SK-N-SH (cell line): ENCODE measurements at regions not wholly inside any gene's neighbourhood (a gene's known extent, or its start where the extent isn't known, plus 50 kb on each side); places are given as distances from the start of the nearest gene placed in this dataset.

ENCODE experiments used
- CTCF ChIA-PET: fragments of 300-600, 350-600 bp; formaldehyde crosslinking; extraction: SDS; loops from one replicate; lab custom pipeline; 2021; lab: Yijun Ruan, JAX
- POLR2A ChIA-PET: fragments of 350-600 bp; sonication (Branson Sonifier 250); formaldehyde crosslinking; extraction: SDS; loops from one replicate; lab custom pipeline; 2020; ENCODE audit warnings: antibody characterized with exemption, inconsistent platforms; lab: Yijun Ruan, JAX
- DNase-seq: peaks from one replicate; pipeline ENCODE4 v3.0.0; 2012
- H2AFZ ChIP-seq: fragments of 200-600 bp; sonication (generic); 2 replicates; pipeline ENCODE4 v1.8.1; 2016; ENCODE audit warnings: antibody characterized with exemption, mild to moderate bottlenecking, low read depth
- H3F3A ChIP-seq: fragments of 200-600 bp; sonication (generic); replicated peaks from 2 replicates; pipeline ENCODE3; 2016; ENCODE audit warnings: antibody characterized with exemption, mild to moderate bottlenecking; ENCODE audit not compliant: insufficient read depth
- H3K27ac ChIP-seq, 2 experiments: fragments of 200-500 bp in 1 of 2; fragments of 200-600 bp in 1 of 2; sonication (Bioruptor generic) in 1 of 2; sonication (generic), shearing (Covaris generic) in 1 of 2; 2 replicates each; pipeline versions ENCODE4 v1.5.1 to v1.6.1; 2014 to 2016; ENCODE audit warnings: low read depth in 2 of 2, inconsistent platforms in 1 of 2, low read length in 1 of 2, mild to moderate bottlenecking in 1 of 2, mixed read lengths in 1 of 2
- H3K27me3 ChIP-seq: fragments of 200-600 bp; sonication (generic), shearing (Covaris generic); 2 replicates; pipeline ENCODE4 v1.6.1; 2016; ENCODE audit warnings: mixed run types; ENCODE audit not compliant: insufficient read depth
- H3K36me3 ChIP-seq, 2 experiments: fragments of 200-500 bp in 1 of 2; fragments of 200-600 bp in 1 of 2; sonication (Bioruptor generic) in 1 of 2; sonication (generic) in 1 of 2; replicated peaks in 1 of 2; 2 replicates each; pipeline versions ENCODE3 to v1.5.1; 2014 to 2016; ENCODE audit warnings: low read length in 1 of 2, mild to moderate bottlenecking in 1 of 2; ENCODE audit not compliant: insufficient read depth in 2 of 2, control insufficient read depth in 1 of 2
- H3K4me1 ChIP-seq, 2 experiments: fragments of 200-500 bp in 1 of 2; fragments of 200-600 bp in 1 of 2; sonication (Bioruptor generic) in 1 of 2; sonication (generic), shearing (Covaris generic) in 1 of 2; 2 replicates each; pipeline versions ENCODE4 v1.5.1 to v1.6.1; 2014 to 2016; ENCODE audit warnings: low read depth in 1 of 2, low read length in 1 of 2, mixed run types in 1 of 2; ENCODE audit not compliant: insufficient read depth in 2 of 2, control insufficient read depth in 1 of 2
- H3K4me2 ChIP-seq: fragments of 200-600 bp; sonication (generic), shearing (Covaris generic); 2 replicates; pipeline ENCODE4 v1.6.1; 2017; ENCODE audit warnings: mixed run types
- H3K4me3 ChIP-seq, 2 experiments: fragments of 200-500 bp in 1 of 2; fragments of 200-600 bp in 1 of 2; sonication (Bioruptor generic) in 1 of 2; sonication (generic), shearing (Covaris generic) in 1 of 2; 2 replicates each; pipeline versions ENCODE4 v1.5.1 to v1.8.1; 2014 to 2016; ENCODE audit warnings: low read depth in 2 of 2, inconsistent platforms in 1 of 2, low read length in 1 of 2, mild to moderate bottlenecking in 1 of 2, mixed read lengths in 1 of 2, moderate library complexity in 1 of 2
- H3K79me2 ChIP-seq: fragments of 200-600 bp; sonication (generic); 2 replicates; pipeline ENCODE4 v1.8.1; 2017; ENCODE audit warnings: mild to moderate bottlenecking; ENCODE audit not compliant: insufficient read depth
- H3K9ac ChIP-seq: fragments of 200-600 bp; sonication (generic); 2 replicates; pipeline ENCODE4 v1.6.1; 2017; ENCODE audit warnings: mixed run types
- H3K9me2 ChIP-seq: fragments of 200-600 bp; sonication (generic); 2 replicates; pipeline ENCODE4 v1.6.1; 2017; ENCODE audit warnings: mixed run types
- H3K9me3 ChIP-seq: fragments of 200-600 bp; sonication (generic); 2 replicates; pipeline ENCODE4 v1.6.1; 2017; ENCODE audit warnings: mixed run types, mild to moderate bottlenecking, moderate library complexity
- H4K20me1 ChIP-seq: fragments of 200-600 bp; sonication (generic); 2 replicates; pipeline ENCODE4 v1.6.1; 2017; ENCODE audit warnings: mild to moderate bottlenecking, mixed run types; ENCODE audit not compliant: insufficient read depth
- CHD2 ChIP-seq: fragments of 150-350 bp; IDR thresholded peaks from 2 replicates; pipeline ENCODE4 v1.6.1; 2018; ENCODE audit warnings: low read length; ENCODE audit not compliant: partially characterized antibody
- CTCF ChIP-seq: fragments of 200-600 bp; sonication (generic); IDR thresholded peaks from 2 replicates; pipeline ENCODE4 v1.6.1; 2017; ENCODE audit warnings: antibody characterized with exemption, mild to moderate bottlenecking, moderate library complexity
- ELF1 ChIP-seq: IDR thresholded peaks from 2 replicates; pipeline ENCODE4 v1.4.0; 2012
- FOXM1 ChIP-seq: IDR thresholded peaks from 2 replicates; pipeline ENCODE4 v1.4.0; 2012; ENCODE audit warnings: low read depth, mild to moderate bottlenecking
- GABPA ChIP-seq: IDR thresholded peaks from 2 replicates; pipeline ENCODE4 v1.4.0; 2012; ENCODE audit warnings: low read depth, mild to moderate bottlenecking
- GATA2 ChIP-seq: sonication (generic); formaldehyde crosslinking; IDR thresholded peaks from 2 replicates; pipeline ENCODE4 v1.5.0; 2020; ENCODE audit warnings: mild to moderate bottlenecking, missing genetic modification reagents
- NFIC ChIP-seq: IDR thresholded peaks from 2 replicates; pipeline ENCODE4 v1.4.0; 2012; ENCODE audit warnings: borderline replicate concordance
- RCOR1 ChIP-seq: fragments of 150-350 bp; IDR thresholded peaks from 2 replicates; pipeline ENCODE4 v1.6.1; 2017; ENCODE audit warnings: antibody characterized with exemption, low read length
- REST ChIP-seq: IDR thresholded peaks from 2 replicates; pipeline ENCODE4 v1.6.1; 2012; ENCODE audit warnings: mild to moderate bottlenecking, low read depth, low read length, moderate library complexity
- TEAD4 ChIP-seq: IDR thresholded peaks from 2 replicates; pipeline ENCODE4 v1.4.0; 2012; ENCODE audit warnings: mild to moderate bottlenecking, borderline replicate concordance; ENCODE audit not compliant: insufficient read depth
- WGBS: methylation state at CpG from one replicate; pipeline ENCODE4 v1.1.6; 2017; ENCODE audit warnings: low lambda C conversion rate; 5-methylcytosine and 5-hydroxymethylcytosine counted together

DNA sequence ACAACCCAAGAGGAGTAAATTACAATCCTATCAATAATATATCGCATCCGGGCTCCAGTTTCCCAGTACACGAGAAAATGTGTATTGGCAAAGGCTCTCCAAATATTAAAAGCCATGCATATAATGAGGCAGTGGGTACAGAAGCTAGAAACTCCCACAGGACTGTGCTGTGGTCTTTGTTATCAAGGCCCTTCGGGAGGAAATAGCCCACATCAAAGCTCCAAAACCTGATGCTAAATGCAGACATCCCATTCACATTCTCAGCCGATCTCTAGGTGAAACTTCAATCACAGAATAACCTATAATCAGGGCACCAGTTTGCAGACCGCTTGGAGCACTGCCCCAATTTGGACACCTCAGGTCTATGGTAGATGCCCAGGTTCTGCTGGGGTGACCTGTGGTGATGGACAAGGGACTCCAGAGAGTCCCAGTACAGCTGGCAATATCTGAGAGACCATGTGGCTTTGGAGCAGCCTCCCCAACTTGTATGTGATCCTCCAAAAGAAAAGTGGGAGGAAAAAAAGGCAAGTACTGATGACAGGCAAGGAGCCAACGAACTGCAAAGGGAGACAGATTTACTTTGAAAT, 148.8 kb upstream of the CAMK1G start:
- peaks cover 5 to 15% of the 10 kb centered on the region in 2 experiments; a peak in 3 of 4 replicates for H3K4me1 ChIP-seq
- ChIA-PET CTCF (interaction anchor here (0.6 to 4.9 kb wide), 26 partner anchors 8 to 1412 kb away, joined by 3 to 40 read pairs (median 4); partner anchors contain the start of gene PLXNA2), POLR2A (no interaction called here)
- H3F3A ChIP-seq: no peaks in the 10 kb centered on the region
- no peak overlapping the region for H3K4me2 ChIP-seq
- peak overlapping the region; percentile 40 to 47; a peak in 3 of 4 replicates for H3K27ac ChIP-seq
- H3K9me3 ChIP-seq: no peaks in the 10 kb centered on the region
- no peaks in the 10 kb centered on the region for H4K20me1 ChIP-seq
- 79% methylated on average over 7 of the region's 7 CpGs for WGBS
- 0 out of 2 replicates have a peak overlapping the region, but pooled peaks have one; percentile 78 for H2AFZ ChIP-seq
- no peak overlapping the region for H3K9ac ChIP-seq
- TF ChIP-seq FOXM1 (no peak), GATA2 (CRISPR knock-in tag) (no peak), TEAD4 (no peak), CHD2 (no peak), RCOR1 (no peak), CTCF (no peak), GABPA (no peak), REST (no peak), NFIC (no peak), ELF1 (no peak)
- DNase-seq: no peak
- no peaks in the 10 kb centered on the region for H3K79me2 ChIP-seq
- H3K36me3 ChIP-seq: no peaks in the 10 kb centered on the region
- no peaks in the 10 kb centered on the region for H3K9me2 ChIP-seq
- no peak overlapping the region for H3K4me3 ChIP-seq
- H3K27me3 ChIP-seq: no peaks in the 10 kb centered on the region
